Stimulated activated CD4-positive, alpha-beta T cell treated with anti-CD3 and anti-CD28 coated beads, Interleukin-4, amount 100 ng/mL, for 24 hours (primary cell): ENCODE measurements at regions not wholly inside any gene's neighbourhood (a gene's known extent, or its start where the extent isn't known, plus 50 kb on each side); places are given as distances from the start of the nearest gene placed in this dataset.

Experiments used
- DNase-seq: peaks from one replicate; pipeline ENCODE4 v3.0.0-alpha.2; 2020

GRCh38 chr13:72217142-72217541, 350.1 kb upstream of the DACH1 start:
- no peak for DNase-seq

DNA sequence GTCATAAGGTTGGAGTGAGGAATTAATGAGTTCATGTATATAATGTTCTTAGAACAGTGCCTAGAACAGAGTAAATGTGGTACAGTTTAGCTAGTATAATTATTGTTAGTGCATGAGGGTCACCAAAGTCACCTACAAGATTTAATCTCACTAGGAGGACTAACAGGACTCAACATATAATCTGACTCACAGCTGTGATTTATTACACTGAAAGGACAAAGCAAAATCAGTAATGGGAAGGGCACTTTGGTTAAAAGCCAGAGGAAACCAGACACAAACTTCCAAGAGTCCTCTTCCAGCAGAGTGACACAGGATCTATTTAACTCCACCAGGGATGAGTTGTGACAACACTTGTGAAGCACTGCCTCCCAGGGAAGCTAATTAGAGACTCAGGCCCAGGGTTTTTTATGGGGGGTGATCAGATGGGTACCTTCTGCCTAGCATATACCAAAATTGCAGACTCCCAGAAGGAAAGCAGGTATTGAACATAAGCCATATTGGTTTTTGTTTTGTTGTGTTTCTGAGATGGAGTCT, 341.2 kb upstream of the DACH1 start:
- no peak for DNase-seq

DNA sequence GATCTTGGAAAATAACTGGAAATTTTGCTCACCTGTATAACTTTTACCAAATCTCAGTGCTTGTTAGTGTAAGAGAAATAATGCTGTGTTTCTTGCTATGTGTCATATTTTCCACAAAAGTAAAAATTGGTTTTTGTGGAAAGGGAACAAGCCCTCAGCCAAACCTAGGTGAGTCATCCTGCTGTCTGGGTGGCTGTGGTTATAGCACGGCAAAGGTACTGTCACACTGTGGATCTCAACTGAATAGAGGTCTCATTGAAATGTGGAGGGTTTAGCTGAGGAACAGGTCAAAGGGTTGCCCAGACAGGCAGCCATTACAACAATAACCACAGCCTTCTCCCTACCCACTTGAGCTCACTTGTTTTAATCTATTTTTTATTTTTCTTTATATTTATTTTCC, 338.8 kb upstream of the DACH1 start:
- no peak for DNase-seq

GRCh38 chr13:72204291-72204690, 337.3 kb upstream of the DACH1 start:
- no peak for DNase-seq

GRCh38 chr13:72201726-72202125, 334.7 kb upstream of the DACH1 start:
- no peak for DNase-seq

- DNase-seq, result no peak
Measured at GRCh38 chr13:72199640-72200039, 332.6 kb upstream of the DACH1 start.

- no peak for DNase-seq
Measured at GRCh38 chr13:72198967-72199560, 332.1 kb upstream of the DACH1 start.

- DNase-seq, result no peak
Measured at GRCh38 chr13:72198042-72198441, 331.0 kb upstream of the DACH1 start.

- no peak for DNase-seq
Measured at GRCh38 chr13:72195044-72195704, 328.2 kb upstream of the DACH1 start.

- DNase-seq, result no peak
Measured at GRCh38 chr13:72194523-72194922, 327.5 kb upstream of the DACH1 start.

DNA sequence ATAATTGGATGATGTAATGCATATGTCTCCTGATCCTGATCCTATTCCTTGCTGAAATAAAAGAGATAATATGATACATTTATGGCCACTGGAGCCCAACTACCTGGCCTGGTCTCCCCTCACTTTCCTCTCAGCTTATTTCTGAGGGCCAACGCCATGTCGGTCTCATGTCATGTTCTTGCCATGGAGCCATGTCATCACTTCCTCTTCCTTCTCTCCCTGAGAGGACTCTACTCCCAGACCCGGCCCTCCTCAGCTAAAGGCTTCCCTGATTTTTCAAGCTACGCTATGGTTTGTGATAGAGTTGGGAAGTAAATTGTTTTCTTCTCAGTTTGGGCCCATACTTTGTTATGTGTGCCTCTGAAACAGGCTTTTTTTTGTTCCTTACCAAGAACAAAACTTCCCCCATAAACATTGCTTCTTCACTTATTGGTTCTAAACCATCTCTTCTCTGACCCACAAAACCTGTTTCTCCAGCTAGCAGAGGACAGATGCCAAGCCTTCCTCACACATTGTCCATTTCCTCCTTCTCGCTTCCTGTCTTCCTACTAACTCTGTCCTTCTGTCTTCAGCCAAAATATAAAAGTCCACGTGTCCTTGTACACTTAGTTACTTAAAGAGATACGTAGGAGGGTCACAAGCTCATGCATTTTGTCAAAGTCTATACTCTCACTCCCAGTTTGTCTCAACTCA, 319.9 kb upstream of the DACH1 start:
- no peak for DNase-seq

DNA sequence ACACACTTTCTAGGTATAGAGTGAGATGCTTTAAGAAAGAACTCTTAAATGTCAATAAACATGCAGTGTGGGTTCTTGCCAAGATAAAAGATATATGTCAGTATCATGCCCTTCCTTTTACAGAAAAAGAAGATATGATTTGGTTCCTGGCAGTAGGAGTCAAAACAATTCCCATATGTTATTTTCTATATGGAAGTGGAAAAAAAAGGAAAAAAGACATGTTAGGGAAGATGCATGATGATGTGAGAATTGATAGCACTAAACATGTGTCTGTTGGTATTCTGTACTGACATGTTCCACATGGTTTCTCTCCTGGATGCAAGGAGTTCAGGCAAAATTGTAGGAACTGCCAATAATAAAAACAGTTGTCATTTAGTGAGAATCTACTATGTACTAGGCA, 318.8 kb upstream of the DACH1 start:
- DNase-seq, result no peak

GRCh38 chr13:72181661-72182060, 314.7 kb upstream of the DACH1 start:
- DNase-seq, result no peak

DNA sequence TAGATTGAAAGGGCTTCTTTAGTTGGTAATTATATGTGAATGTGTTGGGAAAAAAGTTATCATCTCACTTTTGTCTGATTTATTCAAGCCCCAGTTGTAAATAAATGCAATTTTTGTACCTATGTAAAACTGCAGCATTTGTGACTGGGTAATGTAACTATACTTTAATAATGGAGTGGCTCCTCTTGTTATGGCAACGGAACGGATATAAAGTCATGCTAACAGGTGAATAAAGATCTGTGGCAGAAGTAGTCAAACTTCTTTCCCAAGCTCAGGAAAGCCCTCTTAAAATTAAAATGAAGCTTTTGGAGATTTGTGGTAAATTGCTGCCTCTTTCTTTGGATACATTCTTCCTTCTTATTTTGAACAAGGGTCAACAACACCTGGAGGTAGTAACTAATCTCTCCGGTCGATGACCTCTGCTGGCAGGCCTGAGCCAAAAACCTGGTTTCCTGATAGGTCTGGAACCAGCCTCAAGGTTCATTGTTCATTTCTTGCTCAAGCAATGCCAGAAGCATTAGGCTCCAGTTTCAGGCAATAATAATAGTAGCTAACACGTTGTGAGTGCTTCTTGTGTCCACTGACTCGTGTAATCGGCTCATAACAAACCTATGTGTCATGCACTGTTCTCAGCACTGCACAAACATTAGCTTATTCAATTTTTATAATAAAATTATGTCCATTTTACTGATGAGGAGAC, 313.4 kb upstream of the DACH1 start:
- DNase-seq, result no peak

- DNase-seq, result no peak
Measured at GRCh38 chr13:72174549-72174948, 307.5 kb upstream of the DACH1 start.

DNA sequence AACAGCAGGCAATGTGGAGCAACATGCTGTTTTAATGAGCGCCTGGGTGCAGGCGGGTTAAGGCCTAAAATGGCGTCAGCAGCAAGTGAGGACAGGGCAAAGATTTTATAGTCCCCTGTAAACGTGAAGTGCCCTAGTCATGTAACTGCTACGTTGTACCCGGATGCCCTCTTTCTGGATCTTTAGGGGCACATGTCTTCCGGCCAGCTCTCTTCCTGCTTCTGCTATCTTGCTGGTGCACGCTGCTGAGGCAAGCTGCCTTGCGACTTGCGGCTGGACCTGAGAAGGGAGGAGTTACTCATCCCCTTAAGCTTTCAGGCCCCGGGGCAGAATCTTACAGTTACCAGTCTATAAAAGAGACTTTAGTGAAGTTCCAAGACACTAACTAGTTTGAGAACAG, 303.6 kb upstream of the DACH1 start:
- no peak for DNase-seq

DNA sequence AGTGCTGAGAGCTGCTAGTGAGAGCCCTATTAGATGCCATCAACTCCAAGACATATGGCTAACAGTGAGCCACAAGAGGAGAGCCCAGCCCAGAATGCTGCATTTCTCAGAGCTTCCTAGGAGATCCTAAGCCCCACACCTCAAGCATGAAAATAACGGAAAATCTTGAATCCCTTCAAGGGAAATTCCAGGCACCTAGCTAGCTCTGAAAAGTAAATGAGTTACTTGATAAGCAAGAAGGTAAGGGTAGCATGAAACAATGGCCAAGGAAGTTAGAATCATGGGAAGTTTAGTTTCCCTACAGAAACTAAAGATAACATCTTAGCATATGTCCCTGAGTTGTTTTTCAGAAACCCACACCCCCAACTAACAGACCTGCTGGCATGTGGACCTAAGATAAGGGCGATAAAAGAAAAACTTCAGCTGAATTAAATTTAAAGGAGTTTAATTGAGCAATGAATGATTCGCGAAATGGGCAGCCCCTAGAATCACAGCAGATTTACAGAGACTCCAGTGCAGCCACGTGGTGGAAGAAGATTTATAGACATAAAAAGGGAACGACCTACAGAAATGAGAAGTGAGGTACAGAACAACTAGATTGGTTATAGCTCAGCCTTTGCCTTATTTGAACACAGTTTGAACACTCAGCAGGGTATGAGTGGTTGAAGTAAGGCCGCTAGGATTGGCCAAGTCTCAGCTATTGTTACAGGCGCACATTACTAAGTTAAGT, 301.3 kb upstream of the DACH1 start:
- no peak for DNase-seq

DNA sequence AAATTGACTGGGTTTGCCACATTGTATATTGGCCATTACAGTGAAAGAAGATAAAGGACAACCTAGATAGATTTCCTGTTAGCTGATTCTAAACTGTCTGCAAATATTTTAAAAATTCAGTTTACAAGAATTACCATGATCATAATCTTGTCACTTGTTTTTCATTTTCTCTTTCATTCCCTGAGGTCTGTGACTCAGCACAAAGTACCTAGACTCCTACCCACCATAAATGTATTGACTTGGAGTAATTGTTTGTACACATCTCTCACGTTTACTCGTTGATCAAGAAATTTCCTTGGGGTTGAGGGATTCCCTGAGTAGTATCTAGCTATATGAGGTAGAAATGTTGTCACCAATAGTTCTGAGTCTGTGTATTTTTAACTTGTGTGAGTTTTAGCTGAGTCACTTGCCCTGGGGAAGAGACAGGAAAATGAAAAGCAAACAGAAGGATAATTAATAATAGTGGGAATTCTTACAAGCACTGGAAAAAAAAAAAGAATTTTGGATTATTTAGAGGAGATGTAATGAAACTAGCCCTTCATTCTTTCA, 299.2 kb upstream of the DACH1 start:
- no peak for DNase-seq

- DNase-seq, result no peak
Measured at GRCh38 chr13:72165276-72165675, 298.3 kb upstream of the DACH1 start.

DNA sequence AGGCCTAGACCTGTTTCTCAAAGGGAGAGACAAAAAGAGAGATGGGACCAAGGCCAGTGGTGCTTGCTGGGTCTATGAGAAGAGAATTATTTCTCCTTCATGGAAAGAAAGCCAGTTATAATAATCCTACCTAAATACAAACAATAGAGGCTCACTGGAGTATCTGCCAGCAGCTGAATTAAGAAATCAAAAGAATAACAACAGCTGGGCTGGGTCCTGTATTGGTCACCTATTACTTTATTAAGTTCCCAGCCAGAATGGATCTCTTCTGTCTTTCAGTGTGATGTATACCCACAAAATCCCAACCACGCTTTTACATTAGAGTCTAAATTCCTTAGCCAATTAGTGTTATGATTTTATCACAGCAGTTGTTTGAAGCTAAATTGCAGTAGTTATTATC, 297.8 kb upstream of the DACH1 start:
- DNase-seq, result no peak

DNA sequence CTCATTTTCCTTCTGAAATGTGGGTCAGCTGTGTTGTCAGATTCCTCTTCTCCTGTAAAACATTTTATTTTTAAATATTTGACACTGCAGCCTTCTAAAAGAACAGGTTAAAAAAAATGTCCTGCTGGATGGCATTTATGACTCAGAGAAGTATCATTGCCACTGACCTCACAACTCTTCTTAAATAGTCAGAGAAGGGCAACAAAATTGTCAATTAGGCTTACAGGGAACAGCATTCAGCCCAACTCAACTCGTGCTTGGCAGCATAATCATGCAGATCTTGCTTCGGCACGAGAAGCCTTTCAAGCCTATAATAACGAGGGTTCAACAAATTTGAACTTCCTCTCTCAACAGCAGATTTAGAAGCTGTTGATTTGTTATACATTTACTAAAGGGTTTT, 296.7 kb upstream of the DACH1 start:
- DNase-seq, result no peak

GRCh38 chr13:72160977-72161376, 294.0 kb upstream of the DACH1 start:
- DNase-seq, result no peak

DNA sequence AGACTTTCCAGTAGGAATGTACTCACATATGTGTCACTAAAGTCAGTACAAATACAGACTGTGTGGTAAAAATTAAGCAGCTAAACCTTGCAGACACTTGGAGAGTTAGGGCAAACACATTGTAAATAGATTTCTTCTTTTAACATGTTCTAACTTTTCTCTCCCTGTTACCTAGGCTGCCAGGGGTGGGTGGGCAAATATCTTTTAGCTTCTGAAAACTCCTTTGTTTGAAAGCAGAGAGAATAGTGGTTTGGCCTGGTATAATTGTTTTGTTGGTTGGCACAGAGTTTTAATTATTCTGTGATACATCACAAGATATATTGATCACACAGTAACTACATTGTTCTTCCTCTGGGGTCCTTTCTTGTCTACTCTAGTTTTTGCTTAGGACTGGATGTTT, 289.8 kb upstream of the DACH1 start:
- DNase-seq, result no peak
